Keratinocyte (primary cell): ENCODE measurements at regions not wholly inside any gene's neighbourhood (a gene's known extent, or its start where the extent isn't known, plus 50 kb on each side); places are given as distances from the start of the nearest gene placed in this dataset.

Experiments
- DNase-seq: peaks from one replicate; pipeline ENCODE4 v3.0.0-alpha.2; 2011; ENCODE audit warnings: low read depth, missing footprints, low spot score
- FAIRE-seq: peaks from 2 replicates; lab custom pipeline; 2011; peaks lifted over from hg19 to GRCh38; lab: Jason Lieb, UNC
- H2AFZ ChIP-seq: 2 replicates; pipeline ENCODE4 v1.6.0; 2012; ENCODE audit warnings: low read length, control low read depth, inconsistent platforms; ENCODE audit not compliant: control insufficient read depth
- H3K27ac ChIP-seq: 2 replicates; pipeline ENCODE4 v1.5.1; 2011; ENCODE audit warnings: low read length; ENCODE audit not compliant: control insufficient read depth, insufficient read depth
- H3K27me3 ChIP-seq: 3 replicates; pipeline ENCODE4 v1.6.0; 2011; ENCODE audit warnings: low read length; ENCODE audit not compliant: control insufficient read depth, insufficient read depth; ENCODE audit errors: extremely low read depth
- H3K36me3 ChIP-seq, 2 experiments: 2 replicates in 1 of 2; 3 replicates in 1 of 2; pipeline ENCODE4 v1.5.1; 2011; ENCODE audit warnings: low read length in 2 of 2, mild to moderate bottlenecking in 1 of 2; ENCODE audit not compliant: control insufficient read depth in 2 of 2, insufficient read depth in 2 of 2; ENCODE audit errors: extremely low read depth in 1 of 2
- H3K4me1 ChIP-seq: 3 replicates; pipeline ENCODE4 v1.5.1; 2011; ENCODE audit warnings: low read length; ENCODE audit not compliant: control insufficient read depth, insufficient read depth; ENCODE audit errors: extremely low read depth
- H3K4me2 ChIP-seq: 3 replicates; pipeline ENCODE4 v1.6.0; 2011; ENCODE audit warnings: low read depth, low read length; ENCODE audit not compliant: control insufficient read depth, insufficient read depth; ENCODE audit errors: extremely low read depth
- H3K4me3 ChIP-seq, 3 experiments: fragments of 200-600 bp in 1 of 3; sonication (generic) in 1 of 3; 2 replicates in 2 of 3; 3 replicates in 1 of 3; pipeline ENCODE4 v1.5.1; 2011 to 2016; ENCODE audit warnings: low read length in 3 of 3, mild to moderate bottlenecking in 3 of 3, control low read depth in 2 of 3, inconsistent platforms in 1 of 3, low read depth in 1 of 3, mixed read lengths in 1 of 3, mixed run types in 1 of 3, moderate library complexity in 1 of 3; ENCODE audit not compliant: control insufficient read depth in 2 of 3, insufficient read depth in 2 of 3; ENCODE audit errors: extremely low read depth in 1 of 3
- H3K79me2 ChIP-seq: 2 replicates; pipeline ENCODE4 v1.6.0; 2012; ENCODE audit warnings: low read length; ENCODE audit not compliant: control insufficient read depth, insufficient read depth
- H3K9ac ChIP-seq: 3 replicates; pipeline ENCODE4 v1.6.0; 2011; ENCODE audit warnings: low read length; ENCODE audit not compliant: control insufficient read depth, insufficient read depth; ENCODE audit errors: extremely low read depth
- H3K9me1 ChIP-seq: 3 replicates; pipeline ENCODE4 v1.6.0; 2011; ENCODE audit warnings: low read length; ENCODE audit not compliant: control insufficient read depth, insufficient read depth; ENCODE audit errors: extremely low read depth
- H3K9me3 ChIP-seq: 2 replicates; pipeline ENCODE4 v1.5.1; 2012; ENCODE audit warnings: low read depth, low read length; ENCODE audit not compliant: control insufficient read depth
- H4K20me1 ChIP-seq: 3 replicates; pipeline ENCODE4 v1.6.0; 2011; ENCODE audit warnings: low read length; ENCODE audit not compliant: control insufficient read depth, insufficient read depth; ENCODE audit errors: extremely low read depth
- EZH2 ChIP-seq: IDR thresholded peaks from one replicate; pipeline ENCODE4 v1.6.1; 2012; ENCODE audit warnings: inconsistent platforms, mild to moderate bottlenecking, low read length, moderate library complexity
- dilution Hi-C: fragments of 300-500 bp; cut with MboI; formaldehyde crosslinking; loops from one replicate; pipeline ENCODE4 v1.7.0; 2020; ENCODE audit warnings: low sequenced_read_pairs; ENCODE audit not compliant: extremely low pct_ligation_motif_present
- TF ChIP-seq, protein P1 (sequence below), 3 experiments: IDR thresholded peaks in 1 of 3; conservative IDR thresholded peaks in 1 of 3; optimal IDR thresholded peaks in 1 of 3; 2 replicates in 2 of 3; 3 replicates in 1 of 3; pipeline versions ENCODE3 to v1.5.1; 2011; ENCODE audit warnings: low read length in 3 of 3, mild to moderate bottlenecking in 3 of 3, moderate library complexity in 2 of 3, control low read depth in 1 of 3, inconsistent platforms in 1 of 3; ENCODE audit not compliant: insufficient read depth in 2 of 3; ENCODE audit errors: extremely low read depth in 1 of 3

GRCh38 chr11:131165036-131165435 is 205.4 kb upstream of the NTM start:
- TF ChIP-seq, protein P1, sequence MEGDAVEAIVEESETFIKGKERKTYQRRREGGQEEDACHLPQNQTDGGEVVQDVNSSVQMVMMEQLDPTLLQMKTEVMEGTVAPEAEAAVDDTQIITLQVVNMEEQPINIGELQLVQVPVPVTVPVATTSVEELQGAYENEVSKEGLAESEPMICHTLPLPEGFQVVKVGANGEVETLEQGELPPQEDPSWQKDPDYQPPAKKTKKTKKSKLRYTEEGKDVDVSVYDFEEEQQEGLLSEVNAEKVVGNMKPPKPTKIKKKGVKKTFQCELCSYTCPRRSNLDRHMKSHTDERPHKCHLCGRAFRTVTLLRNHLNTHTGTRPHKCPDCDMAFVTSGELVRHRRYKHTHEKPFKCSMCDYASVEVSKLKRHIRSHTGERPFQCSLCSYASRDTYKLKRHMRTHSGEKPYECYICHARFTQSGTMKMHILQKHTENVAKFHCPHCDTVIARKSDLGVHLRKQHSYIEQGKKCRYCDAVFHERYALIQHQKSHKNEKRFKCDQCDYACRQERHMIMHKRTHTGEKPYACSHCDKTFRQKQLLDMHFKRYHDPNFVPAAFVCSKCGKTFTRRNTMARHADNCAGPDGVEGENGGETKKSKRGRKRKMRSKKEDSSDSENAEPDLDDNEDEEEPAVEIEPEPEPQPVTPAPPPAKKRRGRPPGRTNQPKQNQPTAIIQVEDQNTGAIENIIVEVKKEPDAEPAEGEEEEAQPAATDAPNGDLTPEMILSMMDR (optimal IDR thresholded peaks at IDR 0.05 in 1 of 3, IDR thresholded peaks at IDR 0.05 in 1 of 3, conservative IDR thresholded peaks at IDR 0.05 in 1 of 3; ENCODE audit: extremely low read depth in 1 of 3, insufficient read depth in 2 of 3, low read length in 3 of 3), result no peak
- no peak for TF ChIP-seq EZH2
- H3K79me2 ChIP-seq, result no peaks in the 10 kb centered on the region
- no peaks in the 10 kb centered on the region for H4K20me1 ChIP-seq
- no peaks in the 10 kb centered on the region for H3K9me1 ChIP-seq
- H3K27me3 ChIP-seq, result no peaks in the 10 kb centered on the region
- no peaks in the 10 kb centered on the region for H3K36me3 ChIP-seq
- H2AFZ ChIP-seq, result no peak overlapping the region
- H3K4me2 ChIP-seq, result no peak overlapping the region
- dilution Hi-C loops, result no loop called here
- H3K4me3 ChIP-seq, result no peak overlapping the region
- H3K27ac ChIP-seq, result no peak overlapping the region
- DNase-seq (no peak), FAIRE-seq (no peak)
- H3K9me3 ChIP-seq, result no peaks in the 10 kb centered on the region
- H3K9ac ChIP-seq, result no peak overlapping the region
- no peaks in the 10 kb centered on the region for H3K4me1 ChIP-seq

- no peaks in the 10 kb centered on the region for H3K27me3 ChIP-seq
- H3K36me3 ChIP-seq, result no peaks in the 10 kb centered on the region
- H3K4me2 ChIP-seq, result no peak overlapping the region
- no peaks in the 10 kb centered on the region for H3K9me1 ChIP-seq
- H4K20me1 ChIP-seq, result no peaks in the 10 kb centered on the region
- H3K9ac ChIP-seq, result no peak overlapping the region
- no peak overlapping the region for H3K27ac ChIP-seq
- dilution Hi-C loops, result no loop called here
- FAIRE-seq, result no peak
- no peaks in the 10 kb centered on the region for H3K79me2 ChIP-seq
- no peak overlapping the region for H2AFZ ChIP-seq
- DNase-seq, result no peak
- TF ChIP-seq, protein P1 (optimal IDR thresholded peaks at IDR 0.05 in 1 of 3, IDR thresholded peaks at IDR 0.05 in 1 of 3, conservative IDR thresholded peaks at IDR 0.05 in 1 of 3; ENCODE audit: extremely low read depth in 1 of 3, insufficient read depth in 2 of 3, low read length in 3 of 3), result no peak
- no peak for TF ChIP-seq EZH2
- no peaks in the 10 kb centered on the region for H3K4me1 ChIP-seq
- no peak overlapping the region for H3K4me3 ChIP-seq
- no peaks in the 10 kb centered on the region for H3K9me3 ChIP-seq
Measured at GRCh38 chr11:131168839-131169713, 201.3 kb upstream of the NTM start.
